ENCODE measurements at regions not wholly inside any gene's neighbourhood (a gene's known extent, or its start where the extent isn't known, plus 50 kb on each side); places are given as distances from the start of the nearest gene placed in this dataset.

GRCh38 chr6:14601490-14601889, 483.9 kb downstream of the CD83 start:
- no peak for DNase-seq (ENCODE audit: low spot score)
- Histone ChIP-seq H3K4me3 (no peak overlapping the region), H3K27ac (no peak overlapping the region)
- TF ChIP-seq, protein P1, sequence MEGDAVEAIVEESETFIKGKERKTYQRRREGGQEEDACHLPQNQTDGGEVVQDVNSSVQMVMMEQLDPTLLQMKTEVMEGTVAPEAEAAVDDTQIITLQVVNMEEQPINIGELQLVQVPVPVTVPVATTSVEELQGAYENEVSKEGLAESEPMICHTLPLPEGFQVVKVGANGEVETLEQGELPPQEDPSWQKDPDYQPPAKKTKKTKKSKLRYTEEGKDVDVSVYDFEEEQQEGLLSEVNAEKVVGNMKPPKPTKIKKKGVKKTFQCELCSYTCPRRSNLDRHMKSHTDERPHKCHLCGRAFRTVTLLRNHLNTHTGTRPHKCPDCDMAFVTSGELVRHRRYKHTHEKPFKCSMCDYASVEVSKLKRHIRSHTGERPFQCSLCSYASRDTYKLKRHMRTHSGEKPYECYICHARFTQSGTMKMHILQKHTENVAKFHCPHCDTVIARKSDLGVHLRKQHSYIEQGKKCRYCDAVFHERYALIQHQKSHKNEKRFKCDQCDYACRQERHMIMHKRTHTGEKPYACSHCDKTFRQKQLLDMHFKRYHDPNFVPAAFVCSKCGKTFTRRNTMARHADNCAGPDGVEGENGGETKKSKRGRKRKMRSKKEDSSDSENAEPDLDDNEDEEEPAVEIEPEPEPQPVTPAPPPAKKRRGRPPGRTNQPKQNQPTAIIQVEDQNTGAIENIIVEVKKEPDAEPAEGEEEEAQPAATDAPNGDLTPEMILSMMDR (IDR thresholded peaks at IDR 0.05): no peak

DNA sequence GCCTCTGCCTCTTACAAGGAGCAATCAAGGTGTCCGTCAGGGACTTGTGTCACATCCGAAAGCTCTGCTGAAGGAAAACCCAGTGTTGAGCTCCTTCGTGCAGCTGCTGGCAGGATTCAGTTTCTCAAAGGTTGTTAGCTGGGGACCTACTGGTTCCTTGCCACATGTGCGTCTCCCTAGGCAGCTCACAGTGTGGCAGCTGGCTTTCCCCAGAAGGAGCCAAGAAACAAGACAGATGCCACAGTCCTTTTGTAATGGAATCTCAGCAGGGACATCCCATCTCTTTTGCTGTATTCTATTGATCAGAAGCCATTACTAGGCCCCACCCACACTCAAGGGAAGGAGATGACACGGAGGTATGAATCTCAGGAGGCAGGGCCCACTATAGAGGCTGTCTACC, 488.8 kb downstream of the CD83 start:
- Histone ChIP-seq H3K4me3 (no peak overlapping the region), H3K27ac (no peak overlapping the region)
- DNase-seq (ENCODE audit: low spot score): no peak
- TF ChIP-seq, protein P1 (IDR thresholded peaks at IDR 0.05): no peak

DNA sequence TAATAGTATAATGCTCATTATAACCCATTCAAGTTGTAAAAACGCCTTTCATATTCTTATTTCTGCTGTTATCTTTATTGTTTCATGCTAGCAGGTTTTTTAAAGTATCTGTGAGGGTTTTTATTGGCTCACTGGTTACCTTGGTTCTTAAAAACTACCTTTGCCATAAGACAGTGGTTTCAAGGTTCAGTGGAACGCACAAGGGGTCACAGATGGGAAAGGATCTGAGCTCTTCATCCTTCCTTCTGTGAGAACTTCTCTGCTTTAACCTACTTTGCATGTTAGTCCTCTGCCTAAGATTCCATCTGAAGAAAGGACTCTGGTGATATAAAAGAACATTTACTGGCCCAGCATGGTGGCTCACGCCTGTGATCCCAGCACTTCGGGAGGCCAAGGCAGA, 492.6 kb downstream of the CD83 start:
- DNase-seq (ENCODE audit: low spot score): no peak
- TF ChIP-seq, protein P1 (IDR thresholded peaks at IDR 0.05): no peak
- Histone ChIP-seq H3K4me3 (no peak overlapping the region), H3K27ac (no peak overlapping the region)

DNA sequence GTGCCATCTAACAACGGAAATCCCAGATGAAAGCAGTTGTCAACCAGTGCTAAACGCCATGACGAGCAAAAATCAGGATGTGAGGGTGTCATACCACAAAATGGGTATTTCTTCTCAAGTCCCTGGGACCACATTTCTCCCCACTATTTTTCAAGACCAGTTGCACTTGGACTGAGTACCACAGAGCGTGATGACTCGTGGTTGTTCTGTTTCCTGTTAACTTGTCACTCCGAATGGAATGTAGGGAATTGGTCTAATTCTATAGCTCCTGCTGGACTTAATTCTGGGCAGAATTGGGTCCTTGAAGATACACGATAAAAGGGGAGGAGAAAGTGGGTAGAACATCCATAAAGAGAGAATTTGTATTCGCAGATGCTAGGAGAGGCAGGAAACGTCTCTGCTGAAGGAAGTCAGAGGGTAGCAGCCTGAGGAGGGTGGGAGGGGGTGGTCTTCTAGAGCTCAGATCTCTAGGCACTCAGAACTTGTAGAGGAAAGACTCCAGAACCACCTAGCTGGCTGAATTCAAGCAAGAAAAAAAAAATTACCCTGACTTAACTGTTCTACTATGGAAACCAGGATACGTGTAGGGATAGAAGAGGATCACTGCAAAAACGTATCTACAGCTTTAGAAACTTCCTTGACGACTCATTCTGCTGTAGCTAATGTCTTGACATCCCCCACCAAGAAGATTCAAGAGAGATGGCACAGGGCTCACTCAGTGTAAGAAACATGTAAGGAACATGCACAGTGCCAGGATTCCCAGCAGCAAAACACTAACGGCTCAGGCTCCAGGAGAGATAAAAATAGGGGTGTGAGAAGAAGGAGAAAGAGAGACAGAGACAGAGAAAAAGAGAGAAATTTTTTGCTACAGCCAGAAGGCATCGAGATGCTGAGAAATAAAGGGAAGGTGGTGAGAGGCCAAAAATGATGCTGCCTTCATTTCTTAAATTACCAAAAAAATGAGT, 494.7 kb downstream of the CD83 start:
- no peak overlapping the region for H3K27ac ChIP-seq
- TF ChIP-seq, protein P1 (IDR thresholded peaks at IDR 0.05): no peak

DNA sequence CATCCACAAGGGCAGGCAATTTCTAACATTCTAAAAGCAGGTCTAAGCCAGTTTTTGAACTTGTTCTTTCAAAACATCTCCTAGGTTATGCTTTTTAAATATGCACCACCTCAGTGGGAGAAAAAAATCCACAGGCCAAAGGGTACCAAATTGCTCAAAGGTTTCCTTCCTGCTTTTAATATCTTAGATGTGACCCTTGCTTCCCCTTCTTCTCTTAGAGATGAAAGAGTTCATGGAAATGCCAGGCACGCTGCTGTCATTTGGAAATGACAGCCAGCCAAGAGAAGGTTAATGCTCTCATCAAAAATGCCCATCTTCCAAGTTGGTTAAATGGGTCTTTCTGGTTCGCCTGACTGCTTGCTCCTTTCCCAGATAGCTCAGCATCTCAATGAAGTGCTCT, 497.1 kb downstream of the CD83 start:
- DNase-seq (ENCODE audit: low spot score): no peak
- Histone ChIP-seq H3K4me3 (no peak overlapping the region), H3K27ac (no peak overlapping the region)
- TF ChIP-seq, protein P1 (IDR thresholded peaks at IDR 0.05): no peak

More for the DNA sequence above, 494.7 kb downstream of the CD83 start:
- no peak for DNase-seq (ENCODE audit: low spot score)
- no peak overlapping the region for H3K4me3 ChIP-seq

DNA sequence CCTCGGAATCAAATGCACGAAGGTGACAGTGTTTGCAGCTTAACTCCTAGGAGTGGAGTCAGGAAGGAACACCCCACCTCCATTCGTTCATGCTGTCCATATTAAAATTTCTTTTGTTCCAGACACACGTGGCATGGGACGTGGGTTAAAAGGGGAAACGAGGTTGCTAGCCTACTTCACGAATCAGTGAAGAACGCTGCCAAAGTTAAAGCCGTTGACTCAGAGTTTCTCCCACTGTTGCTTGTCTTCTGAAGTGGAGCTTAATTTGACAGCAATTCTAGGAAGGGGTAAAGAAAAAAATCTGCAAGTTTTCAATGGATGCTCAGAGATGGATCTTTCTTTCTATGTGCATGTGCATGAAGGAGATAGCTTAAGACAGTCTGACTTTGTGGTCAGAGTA, 499.1 kb downstream of the CD83 start:
- H3K4me3 ChIP-seq: no peak overlapping the region
- DNase-seq (ENCODE audit: low spot score): no peak
- no peak overlapping the region for H3K27ac ChIP-seq
- TF ChIP-seq, protein P1 (IDR thresholded peaks at IDR 0.05): no peak

Measured in coronary artery (tissue), 2 donors.